ENCODE measurements at regions not wholly inside any gene's neighbourhood (a gene's known extent, or its start where the extent isn't known, plus 50 kb on each side); places are given as distances from the start of the nearest gene placed in this dataset.

- Mint-ChIP-seq H3K4me3 (no peak overlapping the region), H3K9me3 (no peaks in the 10 kb centered on the region), H3K27me3 (ENCODE audit: low read depth in 2 of 2) (no peaks in the 10 kb centered on the region), H3K4me1 (peaks cover 0 to 2% of the 10 kb centered on the region in 2 donors), H3K27ac (no peak overlapping the region), H3K36me3 (no peaks in the 10 kb centered on the region)
- no CpG with 5 or more reads among the region's 1 CpG for WGBS (ENCODE audit: insufficient coverage)
- no peak for TF ChIP-seq CTCF (IDR thresholded peaks at IDR 0.05)
- Histone ChIP-seq H3K36me3 (ENCODE audit: control insufficient read depth, insufficient read depth, low read length) (no peaks in the 10 kb centered on the region), H3K27me3 (ENCODE audit: control insufficient read depth, insufficient read depth, low read length) (no peaks in the 10 kb centered on the region), H3K27ac (ENCODE audit: low read length) (no peak overlapping the region), H3K4me1 (ENCODE audit: control insufficient read depth, insufficient read depth, low read length) (no peaks in the 10 kb centered on the region), H3K9me3 (ENCODE audit: control insufficient read depth, insufficient read depth, low read length) (no peaks in the 10 kb centered on the region), H3K4me3 (ENCODE audit: low read length) (no peak overlapping the region)
- no peak for ATAC-seq
- intact Hi-C loops (cut with micrococcal nuclease): no loop called here
- no peak for DNase-seq
Observed at GRCh38 chr10:28184810-28185209, 118.1 kb downstream of the MPP7 start.

GRCh38 chr10:28181478-28182096, 121.3 kb downstream of the MPP7 start:
- no peak for DNase-seq
- peaks cover 7% of the 10 kb centered on the region for H3K4me1 ChIP-seq (ENCODE audit: control insufficient read depth, insufficient read depth, low read length)
- Mint-ChIP-seq H3K27me3 (ENCODE audit: low read depth in 2 of 2) (no peaks in the 10 kb centered on the region), H3K27ac (no peak overlapping the region), H3K36me3 (no peaks in the 10 kb centered on the region), H3K4me1 (peaks cover 17 to 19% of the 10 kb centered on the region in 2 donors), H3K4me3 (no peak overlapping the region), H3K9me3 (no peaks in the 10 kb centered on the region)
- no peaks in the 10 kb centered on the region for H3K27me3 ChIP-seq (ENCODE audit: control insufficient read depth, insufficient read depth, low read length)
- intact Hi-C loops (cut with micrococcal nuclease): no loop called here
- TF ChIP-seq CTCF (IDR thresholded peaks at IDR 0.05): no peak
- no peak for ATAC-seq
- H3K9me3 ChIP-seq (ENCODE audit: control insufficient read depth, insufficient read depth, low read length): no peaks in the 10 kb centered on the region
- WGBS (ENCODE audit: insufficient coverage): 87% methylated on average over 6 of the region's 7 CpGs
- no peaks in the 10 kb centered on the region for H3K36me3 ChIP-seq (ENCODE audit: control insufficient read depth, insufficient read depth, low read length)
- no peak overlapping the region for H3K27ac ChIP-seq (ENCODE audit: low read length)
- no peak overlapping the region for H3K4me3 ChIP-seq (ENCODE audit: low read length)

- H3K9me3 ChIP-seq (ENCODE audit: control insufficient read depth, insufficient read depth, low read length): no peaks in the 10 kb centered on the region
- no peaks in the 10 kb centered on the region for H3K36me3 ChIP-seq (ENCODE audit: control insufficient read depth, insufficient read depth, low read length)
- no peak overlapping the region for H3K27ac ChIP-seq (ENCODE audit: low read length)
- ATAC-seq (no peak), DNase-seq (peak in 1 of 2 donors; percentile 13)
- Mint-ChIP-seq H3K27ac (no peak overlapping the region), H3K4me1 (peaks cover 22 to 24% of the 10 kb centered on the region in 2 donors), H3K4me3 (no peak overlapping the region), H3K9me3 (no peaks in the 10 kb centered on the region), H3K27me3 (ENCODE audit: low read depth in 2 of 2) (no peaks in the 10 kb centered on the region), H3K36me3 (no peaks in the 10 kb centered on the region)
- TF ChIP-seq CTCF (IDR thresholded peaks at IDR 0.05): no peak
- H3K4me1 ChIP-seq (ENCODE audit: control insufficient read depth, insufficient read depth, low read length): peaks cover 7% of the 10 kb centered on the region
- H3K4me3 ChIP-seq (ENCODE audit: low read length): no peak overlapping the region
- intact Hi-C loops (cut with micrococcal nuclease): no loop called here
- no CpG with 5 or more reads among the region's 4 CpGs for WGBS (ENCODE audit: insufficient coverage)
- no peaks in the 10 kb centered on the region for H3K27me3 ChIP-seq (ENCODE audit: control insufficient read depth, insufficient read depth, low read length)
Observed at GRCh38 chr10:28180654-28181053, 122.2 kb downstream of the MPP7 start.

- TF ChIP-seq CTCF (IDR thresholded peaks at IDR 0.05): peak; percentile 43
- Mint-ChIP-seq H3K4me1 (peaks cover 22 to 24% of the 10 kb centered on the region in 2 donors), H3K36me3 (no peaks in the 10 kb centered on the region), H3K4me3 (no peak overlapping the region), H3K27me3 (ENCODE audit: low read depth in 2 of 2) (no peaks in the 10 kb centered on the region), H3K9me3 (no peaks in the 10 kb centered on the region), H3K27ac (peak overlapping the region in 1 of 2 donors; percentile 96)
- Histone ChIP-seq H3K36me3 (ENCODE audit: control insufficient read depth, insufficient read depth, low read length) (no peaks in the 10 kb centered on the region), H3K4me1 (ENCODE audit: control insufficient read depth, insufficient read depth, low read length) (peaks cover 7% of the 10 kb centered on the region), H3K9me3 (ENCODE audit: control insufficient read depth, insufficient read depth, low read length) (no peaks in the 10 kb centered on the region), H3K27ac (ENCODE audit: low read length) (no peak overlapping the region), H3K27me3 (ENCODE audit: control insufficient read depth, insufficient read depth, low read length) (no peaks in the 10 kb centered on the region), H3K4me3 (ENCODE audit: low read length) (no peak overlapping the region)
- no peak for ATAC-seq
- DNase-seq: no peak
- intact Hi-C loops (cut with micrococcal nuclease): loop anchor here (1.0 to 5.0 kb wide), 2 partner anchors 203 to 437 kb away; no protein-coding TSS in a partner anchor
Observed at GRCh38 chr10:28179743-28180099, 123.1 kb downstream of the MPP7 start.

Data from natural killer cell (primary cell).